Testis (tissue), 2 donors: ENCODE measurements at regions not wholly inside any gene's neighbourhood (a gene's known extent, or its start where the extent isn't known, plus 50 kb on each side); places are given as distances from the start of the nearest gene placed in this dataset.

Source experiments
- DNase-seq: peaks from one replicate; pipeline ENCODE4 v3.0.0-alpha.2; 2019
- H3K27ac ChIP-seq, 2 donors: fragments of 200-600 bp; sonication (generic); one replicate each; pipeline ENCODE4 v1.5.1; 2019
- H3K27me3 ChIP-seq: fragments of 200-600 bp; sonication (generic); one replicate; pipeline ENCODE4 v1.5.1; 2019
- H3K36me3 ChIP-seq: fragments of 200-600 bp; sonication (generic); one replicate; pipeline ENCODE4 v1.5.1; 2017; ENCODE audit warnings: low read depth; ENCODE audit errors: missing control alignments
- H3K4me1 ChIP-seq: fragments of 200-600 bp; sonication (generic); one replicate; pipeline ENCODE4 v1.5.1; 2019
- H3K4me3 ChIP-seq, 2 donors: fragments of 200-600 bp; sonication (generic); one replicate each; pipeline ENCODE4 v1.5.1; 2017 to 2019
- H3K9me3 ChIP-seq: fragments of 200-600 bp; sonication (generic); one replicate; pipeline ENCODE4 v1.5.1; 2017
- CTCF ChIP-seq, 3 experiments: fragments of 450-650 bp in 2 of 3; fragments of 200-600 bp in 1 of 3; sonication (generic) in 1 of 3; IDR thresholded peaks; one replicate each; pipeline ENCODE4 v1.5.1; 2016 to 2019; ENCODE audit warnings: antibody characterized with exemption in 3 of 3, mild to moderate bottlenecking in 2 of 3, moderate library complexity in 1 of 3
- POLR2A ChIP-seq: fragments of 450-650 bp; IDR thresholded peaks from one replicate; pipeline ENCODE4 v1.6.1; 2017; ENCODE audit warnings: antibody characterized with exemption, mild to moderate bottlenecking, moderate library complexity
- WGBS, 2 donors: methylation state at CpG; one replicate each; pipeline ENCODE4 v1.1.5; 2018; 5-methylcytosine and 5-hydroxymethylcytosine counted together
- intact Hi-C: fragments of 100-400 bp; cut with DNase I; formaldehyde crosslinking; loops from one replicate; pipeline ENCODE4 v1.15.1; 2023; ENCODE audit warnings: low total_unique reads

GRCh38 chrX:5829469-5829868, 399.2 kb downstream of the NLGN4X start:
- H3K27me3 ChIP-seq, result no peaks in the 10 kb centered on the region
- intact Hi-C loops, result no loop called here
- H3K27ac ChIP-seq, result no peak overlapping the region
- no peaks in the 10 kb centered on the region for H3K36me3 ChIP-seq
- H3K9me3 ChIP-seq, result no peaks in the 10 kb centered on the region
- H3K4me1 ChIP-seq, result no peaks in the 10 kb centered on the region
- no peak overlapping the region for H3K4me3 ChIP-seq
- 68 to 73% methylated on average over 2 to 3 of the region's 3 CpGs for WGBS, 2 donors
- no peak for TF ChIP-seq POLR2A
- no peak for TF ChIP-seq CTCF (IDR thresholded peaks at IDR 0.05)
- no peak for DNase-seq

GRCh38 chrX:5829060-5829459, 399.6 kb downstream of the NLGN4X start:
- TF ChIP-seq CTCF (IDR thresholded peaks at IDR 0.05) (no peak), POLR2A (no peak)
- Histone ChIP-seq H3K4me1 (no peaks in the 10 kb centered on the region), H3K36me3 (no peaks in the 10 kb centered on the region), H3K4me3 (no peak overlapping the region), H3K27me3 (no peaks in the 10 kb centered on the region), H3K9me3 (no peaks in the 10 kb centered on the region), H3K27ac (no peak overlapping the region)
- intact Hi-C loops, result no loop called here
- WGBS, 2 donors, result 73 to 77% methylated on average over 6 of the region's 6 CpGs
- no peak for DNase-seq

- WGBS, 2 donors, result 53 to 56% methylated on average over 3 to 6 of the region's 6 CpGs
- no peak for DNase-seq
- no peak for TF ChIP-seq CTCF (IDR thresholded peaks at IDR 0.05)
- TF ChIP-seq POLR2A, result no peak
- Histone ChIP-seq H3K27ac (no peak overlapping the region), H3K4me3 (no peak overlapping the region), H3K4me1 (no peaks in the 10 kb centered on the region), H3K9me3 (no peaks in the 10 kb centered on the region), H3K36me3 (no peaks in the 10 kb centered on the region), H3K27me3 (no peaks in the 10 kb centered on the region)
- intact Hi-C loops, result no loop called here
Observed at GRCh38 chrX:5823903-5824302, 404.8 kb downstream of the NLGN4X start.

GRCh38 chrX:5810636-5811035, 418.0 kb downstream of the NLGN4X start:
- Histone ChIP-seq H3K4me1 (no peaks in the 10 kb centered on the region), H3K36me3 (no peaks in the 10 kb centered on the region), H3K27ac (no peak overlapping the region), H3K9me3 (no peaks in the 10 kb centered on the region), H3K27me3 (no peaks in the 10 kb centered on the region), H3K4me3 (no peak overlapping the region)
- 14 to 36% methylated on average over 4 to 8 of the region's 8 CpGs for WGBS, 2 donors
- intact Hi-C loops, result no loop called here
- DNase-seq, result no peak
- TF ChIP-seq CTCF (IDR thresholded peaks at IDR 0.05) (no peak), POLR2A (no peak)

- no peak for TF ChIP-seq POLR2A
- TF ChIP-seq CTCF (IDR thresholded peaks at IDR 0.05), result no peak
- intact Hi-C loops, result no loop called here
- Histone ChIP-seq H3K4me1 (no peaks in the 10 kb centered on the region), H3K36me3 (no peaks in the 10 kb centered on the region), H3K4me3 (no peak overlapping the region), H3K27me3 (no peaks in the 10 kb centered on the region), H3K27ac (no peak overlapping the region), H3K9me3 (no peaks in the 10 kb centered on the region)
- WGBS, 2 donors, result 44 to 81% methylated on average over 2 of the region's 2 CpGs
- DNase-seq, result no peak
Observed at GRCh38 chrX:5807181-5807580, 421.5 kb downstream of the NLGN4X start.
